Chondrocyte (in vitro differentiated cells): ENCODE measurements at regions not wholly inside any gene's neighbourhood (a gene's known extent, or its start where the extent isn't known, plus 50 kb on each side); places are given as distances from the start of the nearest gene placed in this dataset.

Experiments used
- DNase-seq: peaks from one replicate; pipeline ENCODE4 v3.0.0; 2021; ENCODE audit warnings: mixed read lengths, low spot score
- H3K27ac Mint-ChIP-seq: one replicate; pipeline ENCODE4 v1.8.0; 2021; ENCODE audit warnings: mild to moderate bottlenecking, moderate library complexity, mixed read lengths; ENCODE audit not compliant: unreplicated experiment
- H3K27me3 Mint-ChIP-seq: 2 replicates; pipeline ENCODE4 v1.8.0; 2021; ENCODE audit warnings: low read depth, mixed read lengths
- H3K36me3 Mint-ChIP-seq: 2 replicates; pipeline ENCODE4 v1.8.0; 2021; ENCODE audit warnings: low read depth, mixed read lengths
- H3K4me1 Mint-ChIP-seq: 2 replicates; pipeline ENCODE4 v1.8.0; 2021; ENCODE audit warnings: low read depth, mild to moderate bottlenecking, mixed read lengths
- H3K4me3 Mint-ChIP-seq: one replicate; pipeline ENCODE4 v1.8.0; 2021; ENCODE audit warnings: mild to moderate bottlenecking, moderate library complexity, mixed read lengths; ENCODE audit not compliant: unreplicated experiment
- H3K9me3 Mint-ChIP-seq: 2 replicates; pipeline ENCODE4 v1.8.0; 2021; ENCODE audit warnings: low read depth, mixed read lengths
- CTCF ChIP-seq: fragments of 200-600 bp; sonication (generic); IDR thresholded peaks from 2 replicates; pipeline ENCODE4 v1.5.0; 2021; ENCODE audit warnings: antibody characterized with exemption, mild to moderate bottlenecking, moderate library complexity

DNA sequence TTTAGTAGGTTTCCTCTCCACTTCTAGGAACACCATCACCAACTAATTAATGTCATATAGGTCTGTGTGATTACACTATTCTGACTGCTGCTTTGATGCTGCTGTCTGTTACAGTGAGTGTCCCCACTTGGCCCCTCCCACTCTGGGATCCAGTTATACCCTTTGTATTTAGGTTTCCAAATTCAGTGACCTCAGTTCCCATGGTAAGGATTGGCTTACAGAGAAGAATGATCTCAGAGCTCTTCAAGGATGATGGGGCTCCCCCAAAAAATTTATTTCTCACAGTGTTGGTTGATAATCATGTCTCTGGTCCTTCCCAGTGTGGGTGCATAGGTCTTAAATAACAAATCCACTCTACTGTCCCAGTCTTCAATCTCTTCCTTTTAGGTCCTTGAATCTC is 210.0 kb upstream of the MYL2 start:
- H3K9me3 Mint-ChIP-seq = peaks cover 15% of the 10 kb centered on the region
- H3K27me3 Mint-ChIP-seq = peaks cover 9% of the 10 kb centered on the region
- H3K4me3 Mint-ChIP-seq = no peak overlapping the region
- no peaks in the 10 kb centered on the region for H3K4me1 Mint-ChIP-seq
- TF ChIP-seq CTCF = no peak
- DNase-seq = no peak
- H3K36me3 Mint-ChIP-seq = no peaks in the 10 kb centered on the region
- H3K27ac Mint-ChIP-seq = no peak overlapping the region

DNA sequence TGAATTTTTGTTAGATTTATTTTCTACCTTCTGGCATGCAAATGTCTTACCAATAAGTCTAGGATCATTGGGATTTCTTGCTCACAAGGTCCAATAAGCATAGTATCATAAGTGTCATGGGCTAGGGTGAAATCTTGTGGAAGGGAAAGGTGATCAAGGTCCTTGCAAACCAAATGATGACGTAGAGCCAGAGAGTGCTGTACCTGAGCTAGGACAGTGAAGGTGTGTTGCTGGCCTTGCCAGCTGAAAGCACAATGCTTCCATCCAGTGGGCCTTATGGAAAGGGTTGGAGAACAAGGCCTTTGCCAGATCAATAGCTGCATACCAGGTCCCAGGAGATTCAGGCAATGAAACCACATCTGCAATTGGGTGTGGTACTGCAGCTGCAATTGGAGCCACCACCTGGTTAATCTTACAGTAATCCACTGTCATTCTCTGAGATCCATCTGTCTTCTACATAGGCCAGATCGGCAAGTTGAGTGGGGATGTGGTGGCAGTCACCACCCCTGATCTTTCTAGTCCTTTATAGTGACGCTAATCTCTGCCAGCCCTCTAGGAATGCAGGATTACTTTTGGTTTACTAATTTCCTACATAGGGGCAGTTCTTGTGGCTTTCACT is 208.9 kb upstream of the MYL2 start:
- peaks cover 7% of the 10 kb centered on the region for H3K9me3 Mint-ChIP-seq
- H3K27me3 Mint-ChIP-seq = peaks cover 7% of the 10 kb centered on the region
- H3K36me3 Mint-ChIP-seq = no peaks in the 10 kb centered on the region
- TF ChIP-seq CTCF = no peak
- H3K27ac Mint-ChIP-seq = no peak overlapping the region
- H3K4me3 Mint-ChIP-seq = no peak overlapping the region
- DNase-seq = no peak
- H3K4me1 Mint-ChIP-seq = no peaks in the 10 kb centered on the region

- Mint-ChIP-seq H3K9me3 (no peaks in the 10 kb centered on the region), H3K36me3 (no peaks in the 10 kb centered on the region), H3K4me3 (no peak overlapping the region), H3K27ac (no peak overlapping the region), H3K4me1 (no peaks in the 10 kb centered on the region), H3K27me3 (peaks cover 11% of the 10 kb centered on the region)
- no peak for DNase-seq
- no peak for TF ChIP-seq CTCF
Measured at GRCh38 chr12:111126331-111126730, 206.0 kb upstream of the MYL2 start.

- Mint-ChIP-seq H3K4me1 (no peaks in the 10 kb centered on the region), H3K36me3 (no peaks in the 10 kb centered on the region), H3K9me3 (no peaks in the 10 kb centered on the region), H3K4me3 (no peak overlapping the region), H3K27ac (no peak overlapping the region), H3K27me3 (peaks cover 20% of the 10 kb centered on the region)
- TF ChIP-seq CTCF = no peak
- DNase-seq = no peak
Measured at GRCh38 chr12:111124183-111124582, 203.8 kb upstream of the MYL2 start.

DNA sequence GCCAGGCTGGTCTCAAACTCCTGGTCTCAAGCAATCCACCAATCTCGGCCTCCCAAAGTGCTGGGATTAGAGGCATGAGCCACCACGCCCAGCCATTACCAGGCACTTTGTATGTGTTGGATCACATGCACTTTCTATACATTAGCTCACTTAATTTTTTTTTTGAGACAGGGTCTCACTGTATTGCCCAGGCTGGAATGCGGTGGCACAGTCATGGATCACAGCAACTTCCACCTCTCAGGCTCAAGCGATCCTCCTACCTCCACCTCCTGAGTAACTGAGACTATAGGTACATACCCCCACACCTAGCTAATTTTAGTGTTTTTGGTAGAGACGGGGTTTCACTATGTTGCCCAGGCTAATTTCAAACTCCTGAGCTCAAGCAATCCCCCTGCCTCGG is 203.0 kb upstream of the MYL2 start:
- H3K36me3 Mint-ChIP-seq = no peaks in the 10 kb centered on the region
- H3K27me3 Mint-ChIP-seq = peaks cover 22% of the 10 kb centered on the region
- H3K9me3 Mint-ChIP-seq = no peaks in the 10 kb centered on the region
- no peak overlapping the region for H3K4me3 Mint-ChIP-seq
- no peak for TF ChIP-seq CTCF
- no peak overlapping the region for H3K27ac Mint-ChIP-seq
- no peaks in the 10 kb centered on the region for H3K4me1 Mint-ChIP-seq
- no peak for DNase-seq
